Transverse colon (tissue), 4 donors: ENCODE measurements at regions not wholly inside any gene's neighbourhood (a gene's known extent, or its start where the extent isn't known, plus 50 kb on each side); places are given as distances from the start of the nearest gene placed in this dataset.

ENCODE experiments used
- DNase-seq: peaks from one replicate; pipeline ENCODE4 v3.0.0-alpha.2; 2019
- H3K27ac ChIP-seq, 4 donors: fragments of 200-600 bp; sonication (generic); 2 replicates each; pipeline ENCODE4 v1.5.1; 2016 to 2018; ENCODE audit warnings: inconsistent platforms in 4 of 4
- H3K27me3 ChIP-seq: fragments of 200-600 bp; sonication (generic); 2 replicates; pipeline ENCODE4 v1.5.1; 2017; ENCODE audit warnings: inconsistent platforms
- H3K36me3 ChIP-seq, 4 donors: fragments of 200-600 bp; sonication (generic); 2 replicates each; pipeline ENCODE4 v1.5.1; 2017 to 2019; ENCODE audit warnings: inconsistent platforms in 4 of 4
- H3K4me1 ChIP-seq, 4 donors: fragments of 200-600 bp; sonication (generic); 2 replicates each; pipeline ENCODE4 v1.5.1; 2017 to 2020; ENCODE audit warnings: inconsistent platforms in 4 of 4
- H3K4me3 ChIP-seq, 4 donors: fragments of 200-600 bp; sonication (generic); 1 replicate in 1 of 4; 2 replicates in 3 of 4; pipeline versions ENCODE4 v1.5.1 to v1.6.1; 2017 to 2019; ENCODE audit warnings: inconsistent platforms in 4 of 4
- H3K9me3 ChIP-seq, 2 donors: fragments of 200-600 bp; sonication (generic); 2 replicates each; pipeline ENCODE4 v1.5.1; 2017 to 2019; ENCODE audit warnings: inconsistent platforms in 2 of 2
- CTCF ChIP-seq, 5 experiments: fragments of 200-600 bp in 3 of 5; fragments of 450-650 bp in 2 of 5; sonication (generic) in 3 of 5; IDR thresholded peaks; 1 replicate in 2 of 5; 2 replicates in 3 of 5; pipeline ENCODE4 v1.5.1; 2016 to 2017; ENCODE audit warnings: antibody characterized with exemption in 5 of 5, inconsistent platforms in 3 of 5, mild to moderate bottlenecking in 2 of 5, moderate library complexity in 1 of 5
- EP300 ChIP-seq: sonication (generic); formaldehyde crosslinking; IDR thresholded peaks from one replicate; pipeline ENCODE4 v1.6.1; 2017; ENCODE audit warnings: antibody characterized with exemption, low read depth
- POLR2A ChIP-seq: fragments of 450-650 bp; IDR thresholded peaks from one replicate; pipeline ENCODE4 v1.6.1; 2016; ENCODE audit warnings: antibody characterized with exemption, mild to moderate bottlenecking, moderate library complexity
- POLR2AphosphoS5 ChIP-seq, 3 donors: sonication (generic); formaldehyde crosslinking; IDR thresholded peaks; one replicate each; pipeline ENCODE4 v1.6.1; 2016; ENCODE audit warnings: antibody characterized with exemption in 3 of 3
- WGBS, 2 donors: methylation state at CpG; one replicate each; pipeline ENCODE4 v1.1.5; 2018; ENCODE audit warnings: low coverage in 1 of 2; 5-methylcytosine and 5-hydroxymethylcytosine counted together
- in situ Hi-C, 4 donors: fragments of 200-750 bp; cut with MboI; loops; one replicate each; pipeline versions ENCODE4 v1.15.0 to v1.15.1; 2017; ENCODE audit warnings: low sequenced_read_pairs in 3 of 4, low pct_ligation_motif_present in 1 of 4, low pct_unique_long_range_greater_than_20kb in 1 of 4
- intact Hi-C: fragments of 100-400 bp; cut with DNase I; formaldehyde crosslinking; loops from one replicate; pipeline ENCODE4 v1.15.1; 2023; ENCODE audit warnings: low total_unique reads

GRCh38 chr4:107255596-107255995 lies 219.5 kb upstream of the DKK2 start:
- intact Hi-C loops (no loop called here), in situ Hi-C loops (no loop called here)
- DNase-seq: no peak
- no peaks in the 10 kb centered on the region for H3K27me3 ChIP-seq
- H3K4me1 ChIP-seq: no peaks in the 10 kb centered on the region
- no peak overlapping the region for H3K27ac ChIP-seq
- 94 to 100% methylated on average over 1 to 2 of the region's 2 CpGs for WGBS, 2 donors
- H3K9me3 ChIP-seq: no peaks in the 10 kb centered on the region
- H3K4me3 ChIP-seq: no peak overlapping the region
- H3K36me3 ChIP-seq: no peaks in the 10 kb centered on the region
- TF ChIP-seq CTCF (IDR thresholded peaks at IDR 0.05) (no peak), POLR2AphosphoS5 (IDR thresholded peaks at IDR 0.05) (no peak), POLR2A (no peak), EP300 (no peak)

GRCh38 chr4:107255114-107255513 lies 219.0 kb upstream of the DKK2 start:
- no peak for DNase-seq
- TF ChIP-seq POLR2A: no peak
- TF ChIP-seq POLR2AphosphoS5 (IDR thresholded peaks at IDR 0.05): no peak
- no peaks in the 10 kb centered on the region for H3K4me1 ChIP-seq
- H3K9me3 ChIP-seq: no peaks in the 10 kb centered on the region
- H3K4me3 ChIP-seq: no peak overlapping the region
- no peak overlapping the region for H3K27ac ChIP-seq
- in situ Hi-C loops (no loop called here), intact Hi-C loops (no loop called here)
- H3K27me3 ChIP-seq: no peaks in the 10 kb centered on the region
- H3K36me3 ChIP-seq: no peaks in the 10 kb centered on the region
- 68 to 89% methylated on average over 1 of the region's 1 CpG for WGBS, 2 donors

GRCh38 chr4:107253579-107254068 lies 217.5 kb upstream of the DKK2 start:
- 50 to 63% methylated on average over 3 of the region's 3 CpGs for whole genome bisulfite sequencing, 2 donors
- in situ Hi-C loops: no loop called here
- intact Hi-C loops: no loop called here
- H3K9me3 ChIP-seq: no peaks in the 10 kb centered on the region
- TF ChIP-seq EP300 (no peak), CTCF (IDR thresholded peaks at IDR 0.05) (no peak), POLR2AphosphoS5 (IDR thresholded peaks at IDR 0.05) (no peak), POLR2A (no peak)
- H3K27me3 ChIP-seq: no peaks in the 10 kb centered on the region
- H3K4me1 ChIP-seq: no peaks in the 10 kb centered on the region
- no peak overlapping the region for H3K27ac ChIP-seq
- H3K4me3 ChIP-seq: no peak overlapping the region
- H3K36me3 ChIP-seq: no peaks in the 10 kb centered on the region
- no peak for DNase-seq

- Histone ChIP-seq H3K27me3 (no peaks in the 10 kb centered on the region), H3K4me3 (no peak overlapping the region), H3K9me3 (no peaks in the 10 kb centered on the region), H3K4me1 (peaks cover 0 to 2% (median 0%) of the 10 kb centered on the region in 4 donors), H3K36me3 (no peaks in the 10 kb centered on the region), H3K27ac (no peak overlapping the region)
- 56 to 58% methylated on average over 4 of the region's 4 CpGs for WGBS, 2 donors
- DNase-seq: no peak
- intact Hi-C loops: no loop called here
- no peak for TF ChIP-seq POLR2AphosphoS5 (IDR thresholded peaks at IDR 0.05)
- no peak for TF ChIP-seq EP300
- no peak for TF ChIP-seq POLR2A
- TF ChIP-seq CTCF (IDR thresholded peaks at IDR 0.05): no peak
- in situ Hi-C loops: no loop called here
Measured at GRCh38 chr4:107253090-107253489, 217.0 kb upstream of the DKK2 start.

- no peak for DNase-seq
- Histone ChIP-seq H3K4me3 (no peak overlapping the region), H3K36me3 (no peaks in the 10 kb centered on the region), H3K9me3 (no peaks in the 10 kb centered on the region), H3K27me3 (no peaks in the 10 kb centered on the region), H3K4me1 (peaks cover 0 to 4% (median 0%) of the 10 kb centered on the region in 4 donors), H3K27ac (no peak overlapping the region)
- 63 to 80% methylated on average over 2 of the region's 2 CpGs for WGBS, 2 donors
- in situ Hi-C loops: no loop called here
- intact Hi-C loops: no loop called here
- TF ChIP-seq CTCF (IDR thresholded peaks at IDR 0.05) (no peak), POLR2AphosphoS5 (IDR thresholded peaks at IDR 0.05) (no peak), EP300 (no peak), POLR2A (no peak)
Measured at GRCh38 chr4:107252571-107252970, 216.5 kb upstream of the DKK2 start.
